ENCODE measurements at regions not wholly inside any gene's neighbourhood (a gene's known extent, or its start where the extent isn't known, plus 50 kb on each side); places are given as distances from the start of the nearest gene placed in this dataset.

GRCh38 chr17:22694362-22695227 is 1002.3 kb downstream of the KCNJ18 start:
- TF ChIP-seq MAX (IDR thresholded peaks at IDR 0.05) (no peak), ZBTB7A (IDR thresholded peaks at IDR 0.05; ENCODE audit: low read depth) (no peak), FOXM1 (IDR thresholded peaks at IDR 0.05; ENCODE audit: borderline replicate concordance, low read depth) (no peak), TCF12 (IDR thresholded peaks at IDR 0.05; ENCODE audit: low read depth) (no peak), RAD21 (IDR thresholded peaks at IDR 0.05; ENCODE audit: low read depth) (no peak), TAF1 (IDR thresholded peaks at IDR 0.05; ENCODE audit: low read depth) (no peak), TEAD4 (IDR thresholded peaks at IDR 0.05) (no peak), EGR1 (IDR thresholded peaks at IDR 0.05) (no peak), EP300 (IDR thresholded peaks at IDR 0.05; ENCODE audit: borderline replicate concordance) (no peak)

DNA sequence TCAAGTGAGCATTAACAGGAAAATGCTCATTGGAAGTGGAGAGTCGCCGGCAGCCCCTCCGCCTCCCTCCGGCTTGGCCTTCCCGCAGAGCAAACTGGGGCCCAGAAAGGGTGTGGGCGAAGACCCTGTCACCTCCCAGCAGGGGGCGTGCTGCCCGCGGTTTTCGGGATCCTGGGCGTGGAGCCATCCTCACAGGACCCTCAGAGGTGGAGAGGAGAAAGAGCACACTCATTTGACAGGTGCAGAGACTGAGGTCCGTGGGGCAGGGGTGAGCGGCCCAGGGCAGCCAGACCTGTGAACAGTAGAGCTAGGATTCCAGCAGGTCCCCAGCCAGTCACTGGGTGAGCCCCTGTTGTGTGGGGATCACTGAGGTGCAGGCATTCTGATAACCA is 1002.9 kb downstream of the KCNJ18 start:
- no peak for TF ChIP-seq EP300 (IDR thresholded peaks at IDR 0.05; ENCODE audit: borderline replicate concordance)
- no peak for TF ChIP-seq ZBTB7A (IDR thresholded peaks at IDR 0.05; ENCODE audit: low read depth)
- TF ChIP-seq TCF12 (IDR thresholded peaks at IDR 0.05; ENCODE audit: low read depth) = no peak
- no peak for TF ChIP-seq FOXM1 (IDR thresholded peaks at IDR 0.05; ENCODE audit: borderline replicate concordance, low read depth)
- no peak for TF ChIP-seq EGR1 (IDR thresholded peaks at IDR 0.05)
- no peak for TF ChIP-seq NFIC (IDR thresholded peaks at IDR 0.05)
- no peak for TF ChIP-seq CEBPB (IDR thresholded peaks at IDR 0.05)
- TF ChIP-seq, protein P1, sequence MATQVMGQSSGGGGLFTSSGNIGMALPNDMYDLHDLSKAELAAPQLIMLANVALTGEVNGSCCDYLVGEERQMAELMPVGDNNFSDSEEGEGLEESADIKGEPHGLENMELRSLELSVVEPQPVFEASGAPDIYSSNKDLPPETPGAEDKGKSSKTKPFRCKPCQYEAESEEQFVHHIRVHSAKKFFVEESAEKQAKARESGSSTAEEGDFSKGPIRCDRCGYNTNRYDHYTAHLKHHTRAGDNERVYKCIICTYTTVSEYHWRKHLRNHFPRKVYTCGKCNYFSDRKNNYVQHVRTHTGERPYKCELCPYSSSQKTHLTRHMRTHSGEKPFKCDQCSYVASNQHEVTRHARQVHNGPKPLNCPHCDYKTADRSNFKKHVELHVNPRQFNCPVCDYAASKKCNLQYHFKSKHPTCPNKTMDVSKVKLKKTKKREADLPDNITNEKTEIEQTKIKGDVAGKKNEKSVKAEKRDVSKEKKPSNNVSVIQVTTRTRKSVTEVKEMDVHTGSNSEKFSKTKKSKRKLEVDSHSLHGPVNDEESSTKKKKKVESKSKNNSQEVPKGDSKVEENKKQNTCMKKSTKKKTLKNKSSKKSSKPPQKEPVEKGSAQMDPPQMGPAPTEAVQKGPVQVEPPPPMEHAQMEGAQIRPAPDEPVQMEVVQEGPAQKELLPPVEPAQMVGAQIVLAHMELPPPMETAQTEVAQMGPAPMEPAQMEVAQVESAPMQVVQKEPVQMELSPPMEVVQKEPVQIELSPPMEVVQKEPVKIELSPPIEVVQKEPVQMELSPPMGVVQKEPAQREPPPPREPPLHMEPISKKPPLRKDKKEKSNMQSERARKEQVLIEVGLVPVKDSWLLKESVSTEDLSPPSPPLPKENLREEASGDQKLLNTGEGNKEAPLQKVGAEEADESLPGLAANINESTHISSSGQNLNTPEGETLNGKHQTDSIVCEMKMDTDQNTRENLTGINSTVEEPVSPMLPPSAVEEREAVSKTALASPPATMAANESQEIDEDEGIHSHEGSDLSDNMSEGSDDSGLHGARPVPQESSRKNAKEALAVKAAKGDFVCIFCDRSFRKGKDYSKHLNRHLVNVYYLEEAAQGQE (IDR thresholded peaks at IDR 0.05; ENCODE audit: low read depth) = no peak

- no peak for TF ChIP-seq MAX (IDR thresholded peaks at IDR 0.05)
- no peak for TF ChIP-seq EP300 (IDR thresholded peaks at IDR 0.05; ENCODE audit: borderline replicate concordance)
- TF ChIP-seq RAD21 (IDR thresholded peaks at IDR 0.05; ENCODE audit: low read depth) = peak; percentile 2; the same call in 1 of the 2 replicates
Measured at GRCh38 chr17:22703204-22703603, 1010.9 kb downstream of the KCNJ18 start.

GRCh38 chr17:22703786-22704441 is 1011.6 kb downstream of the KCNJ18 start:
- TF ChIP-seq RAD21 (IDR thresholded peaks at IDR 0.05; ENCODE audit: low read depth) = peak; percentile 23; the same call in 1 of the 2 replicates
- no peak for TF ChIP-seq CREB1 (IDR thresholded peaks at IDR 0.05; ENCODE audit: low read depth)

- TF ChIP-seq, protein P1 (IDR thresholded peaks at IDR 0.05; ENCODE audit: low read depth) = no peak
Measured at GRCh38 chr17:22704674-22705073, 1012.4 kb downstream of the KCNJ18 start.

DNA sequence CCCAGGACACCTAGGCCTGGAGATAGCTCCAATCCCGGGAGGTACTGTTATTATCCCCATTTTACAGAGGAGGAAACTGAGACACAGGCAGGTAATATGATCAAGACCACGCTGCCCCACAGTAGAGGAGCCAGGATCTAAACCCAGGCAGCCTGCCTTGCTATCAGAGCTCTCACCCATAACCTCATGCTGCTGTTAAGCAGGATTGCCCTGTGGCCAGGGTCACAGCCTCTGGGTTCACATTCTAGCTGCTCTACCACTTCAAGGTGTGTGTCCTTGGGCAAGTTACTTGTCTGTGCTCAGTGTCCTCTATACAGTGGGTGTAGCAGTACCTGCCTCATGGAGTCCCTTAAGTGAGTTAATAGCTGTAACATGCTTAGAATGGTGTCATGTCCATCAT is 1015.3 kb downstream of the KCNJ18 start:
- TF ChIP-seq, protein P1 (IDR thresholded peaks at IDR 0.05; ENCODE audit: low read depth) = no peak
- no peak for TF ChIP-seq RAD21 (IDR thresholded peaks at IDR 0.05; ENCODE audit: low read depth)

Measured in Ishikawa (cell line).